ENCODE measurements at regions not wholly inside any gene's neighbourhood (a gene's known extent, or its start where the extent isn't known, plus 50 kb on each side); places are given as distances from the start of the nearest gene placed in this dataset.

DNA sequence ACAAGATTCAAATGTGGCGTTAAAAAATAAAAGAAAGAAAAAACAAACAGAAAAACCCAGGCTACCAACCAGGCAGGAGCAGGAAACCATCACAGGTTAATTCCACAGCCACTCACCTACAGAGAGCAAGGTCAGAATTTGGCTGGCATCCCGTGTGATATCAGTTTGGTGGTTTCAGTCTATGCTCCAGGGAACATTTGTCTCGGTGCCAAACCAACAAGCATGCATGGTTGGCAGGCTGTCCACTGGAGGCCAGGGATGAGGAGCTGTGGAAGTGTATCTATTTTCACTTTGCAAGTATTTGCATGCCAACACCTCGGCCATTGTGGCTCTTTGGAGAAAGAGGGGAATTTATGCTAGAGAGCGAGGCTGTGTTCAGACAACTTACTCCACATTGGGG, 53.1 kb upstream of the PROX1 start:
- TF ChIP-seq, protein P1, sequence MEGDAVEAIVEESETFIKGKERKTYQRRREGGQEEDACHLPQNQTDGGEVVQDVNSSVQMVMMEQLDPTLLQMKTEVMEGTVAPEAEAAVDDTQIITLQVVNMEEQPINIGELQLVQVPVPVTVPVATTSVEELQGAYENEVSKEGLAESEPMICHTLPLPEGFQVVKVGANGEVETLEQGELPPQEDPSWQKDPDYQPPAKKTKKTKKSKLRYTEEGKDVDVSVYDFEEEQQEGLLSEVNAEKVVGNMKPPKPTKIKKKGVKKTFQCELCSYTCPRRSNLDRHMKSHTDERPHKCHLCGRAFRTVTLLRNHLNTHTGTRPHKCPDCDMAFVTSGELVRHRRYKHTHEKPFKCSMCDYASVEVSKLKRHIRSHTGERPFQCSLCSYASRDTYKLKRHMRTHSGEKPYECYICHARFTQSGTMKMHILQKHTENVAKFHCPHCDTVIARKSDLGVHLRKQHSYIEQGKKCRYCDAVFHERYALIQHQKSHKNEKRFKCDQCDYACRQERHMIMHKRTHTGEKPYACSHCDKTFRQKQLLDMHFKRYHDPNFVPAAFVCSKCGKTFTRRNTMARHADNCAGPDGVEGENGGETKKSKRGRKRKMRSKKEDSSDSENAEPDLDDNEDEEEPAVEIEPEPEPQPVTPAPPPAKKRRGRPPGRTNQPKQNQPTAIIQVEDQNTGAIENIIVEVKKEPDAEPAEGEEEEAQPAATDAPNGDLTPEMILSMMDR (IDR thresholded peaks at IDR 0.05; ENCODE audit: low read length) = no peak
- no peak for TF ChIP-seq EZH2 (IDR thresholded peaks at IDR 0.05; ENCODE audit: borderline replicate concordance, low read length)

Data from OCI-LY1 (cell line).